Medulla oblongata (tissue), 1 donor: ENCODE measurements at regions not wholly inside any gene's neighbourhood (a gene's known extent, or its start where the extent isn't known, plus 50 kb on each side); places are given as distances from the start of the nearest gene placed in this dataset.

Experiments
- DNase-seq: peaks from one replicate; pipeline ENCODE4 v3.0.0-alpha.2; 2015; ENCODE audit errors: extremely low spot score

DNA sequence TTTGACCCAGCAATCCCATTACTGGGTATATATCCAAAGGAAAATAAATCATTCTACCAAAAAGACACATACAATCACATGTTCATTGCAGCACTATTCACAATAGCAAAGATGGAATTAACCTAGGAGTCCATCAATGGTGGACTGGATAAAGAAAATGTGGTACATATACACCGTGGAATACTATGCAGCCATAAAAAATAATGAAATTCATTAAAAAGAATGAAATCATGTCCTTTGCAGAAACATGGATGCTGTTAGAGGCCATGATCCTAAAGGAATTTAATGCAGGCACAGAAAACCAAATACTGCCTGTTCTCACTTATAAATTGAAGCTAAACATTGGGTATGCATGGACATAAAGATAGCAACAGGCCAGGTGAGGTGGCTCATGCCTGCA lies 61.9 kb upstream of the BMP6 start:
- no peak for DNase-seq

DNA sequence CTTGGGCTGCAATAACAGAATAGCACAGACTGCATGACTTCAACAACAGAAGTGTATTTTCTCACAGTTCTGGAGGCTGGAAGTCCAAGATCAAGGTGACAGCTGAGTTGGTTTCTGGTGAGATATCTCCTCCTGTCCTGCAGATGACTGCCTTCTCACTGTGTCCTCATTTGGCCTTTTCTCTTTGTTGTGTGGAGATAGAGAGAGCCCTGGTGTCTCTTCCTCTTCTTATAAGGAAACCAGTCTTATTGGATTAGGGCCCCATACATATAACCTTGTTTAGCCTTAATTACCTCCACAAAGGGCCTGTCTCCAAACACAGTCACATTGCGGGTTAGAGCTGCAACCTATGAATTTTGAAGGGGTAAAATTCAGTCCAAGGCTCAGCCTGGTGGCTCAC lies 57.0 kb upstream of the BMP6 start:
- DNase-seq, result no peak

DNA sequence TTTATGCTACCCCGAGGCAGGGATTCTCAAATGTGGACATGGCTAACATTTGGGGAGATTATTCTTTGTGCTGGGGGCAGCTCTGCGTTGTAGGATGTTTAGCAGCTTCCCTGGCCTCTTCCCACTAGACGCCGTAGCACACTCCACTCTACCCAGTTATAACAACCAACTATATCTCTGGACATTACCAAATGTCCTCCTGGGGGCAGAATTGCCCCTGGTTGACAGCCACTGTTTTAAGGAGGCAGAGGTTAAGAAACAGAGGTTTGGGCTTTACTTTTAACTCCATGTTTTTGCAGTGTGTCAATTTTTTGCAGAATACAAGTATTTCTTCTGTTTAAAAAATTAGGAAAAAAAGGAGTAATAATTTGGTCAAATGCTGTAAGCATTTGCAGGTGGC lies 56.2 kb upstream of the BMP6 start:
- DNase-seq, result no peak

DNA sequence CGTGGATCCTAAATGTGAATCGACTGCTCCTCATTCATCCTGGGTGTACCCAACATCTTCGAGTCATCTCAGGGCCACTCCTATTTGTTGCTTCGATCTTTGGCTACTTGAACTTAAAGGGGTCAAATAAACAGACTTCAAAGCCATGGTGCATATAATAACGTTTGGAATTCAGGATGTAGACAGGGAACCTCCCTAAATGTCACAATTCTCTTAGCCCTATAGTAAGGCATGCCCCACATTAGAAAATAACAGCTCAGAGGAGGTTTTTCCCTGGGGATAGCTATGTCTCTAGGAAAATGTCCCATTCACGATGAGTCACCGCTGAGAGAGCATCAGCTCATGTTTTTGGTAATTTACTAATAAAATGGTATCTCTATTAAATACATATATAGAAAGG lies 54.8 kb upstream of the BMP6 start:
- no peak for DNase-seq

DNA sequence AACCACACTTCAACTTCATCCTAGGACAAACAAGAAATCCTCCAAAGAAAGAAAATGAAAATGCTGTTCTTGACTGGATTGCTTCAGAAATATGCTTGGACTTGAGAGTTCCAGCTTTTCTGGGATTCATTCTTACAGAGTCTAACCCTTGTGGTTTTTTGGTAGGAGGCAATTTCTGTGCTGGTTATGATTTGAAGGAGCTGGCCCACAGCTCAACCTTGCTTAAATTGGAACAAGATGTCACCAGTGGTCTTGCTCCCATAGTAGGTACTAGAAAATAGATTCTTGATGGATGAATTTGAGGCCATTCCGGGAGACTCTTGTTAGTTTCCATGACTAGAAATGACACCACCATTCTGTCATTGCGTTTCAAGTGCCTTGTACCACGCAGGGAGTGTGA lies 54.3 kb upstream of the BMP6 start:
- DNase-seq, result no peak

DNA sequence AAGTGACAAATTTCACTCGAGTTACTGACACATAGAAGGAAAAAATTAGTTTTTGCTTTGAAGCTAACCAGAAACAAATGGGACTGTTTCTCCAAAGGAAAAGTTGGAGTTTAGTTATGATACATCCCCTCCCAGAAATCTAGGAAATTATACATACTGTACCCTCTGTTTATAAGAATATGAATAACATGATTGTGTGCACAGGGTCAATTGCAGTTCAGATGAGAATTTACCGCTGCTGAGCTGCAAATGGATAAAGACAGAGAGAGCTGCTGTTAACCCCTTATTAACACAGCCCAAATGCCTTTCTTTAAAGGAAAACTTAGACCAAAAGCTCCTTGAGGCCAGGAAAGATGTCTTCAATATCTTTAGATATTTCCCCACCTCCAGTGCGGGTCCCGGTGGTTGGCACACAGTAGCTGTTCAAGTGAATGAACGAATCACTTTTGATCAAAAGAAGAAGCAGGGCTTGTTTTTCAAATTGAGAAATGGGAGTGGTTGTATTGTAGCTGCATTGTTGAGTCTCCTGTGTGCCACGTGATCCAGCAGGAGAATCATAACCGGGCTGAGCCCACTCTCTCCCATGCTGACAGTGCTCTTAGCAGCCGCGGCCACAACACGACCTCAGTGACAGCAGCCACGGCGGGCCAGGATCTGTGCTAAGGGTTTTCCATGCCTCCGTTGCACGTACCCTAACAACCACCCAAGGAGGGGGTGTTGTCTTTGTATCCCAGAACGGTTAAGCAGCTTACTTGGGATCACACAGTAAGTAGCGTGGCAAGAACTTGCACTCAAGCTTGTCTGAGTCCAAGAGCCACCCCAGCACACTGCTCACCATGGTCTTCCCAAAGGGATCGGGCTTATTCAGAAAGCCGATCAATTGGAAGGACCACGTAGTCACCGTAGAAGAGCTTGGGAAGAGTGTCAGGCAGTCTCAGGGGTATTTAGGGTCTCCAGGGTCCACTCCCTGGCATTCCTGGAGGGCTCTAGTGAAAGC lies 53.5 kb upstream of the BMP6 start:
- no peak for DNase-seq

DNA sequence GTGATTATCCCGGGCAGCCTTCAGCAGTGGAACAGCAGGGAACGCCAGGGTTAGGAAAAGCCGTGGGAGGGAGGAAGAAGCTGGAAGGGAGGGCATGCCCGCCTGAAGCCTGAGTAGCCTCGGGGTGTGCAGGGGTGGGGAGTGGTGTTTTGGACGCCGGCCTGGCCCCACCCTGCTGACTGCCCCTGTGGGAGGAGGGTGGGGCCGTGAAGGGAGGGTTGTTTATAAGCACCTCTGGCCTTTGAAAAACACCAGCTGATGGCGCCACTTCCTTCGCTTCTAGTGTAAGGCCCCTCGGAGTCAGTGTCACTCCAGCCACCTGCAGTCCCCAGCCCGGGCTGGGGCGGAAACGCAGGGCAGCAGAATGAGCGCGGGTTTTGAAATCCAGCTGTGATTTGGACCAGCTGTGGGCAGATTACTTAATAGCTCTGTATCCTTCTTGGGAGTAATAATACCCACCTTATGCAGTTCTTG lies 52.8 kb upstream of the BMP6 start:
- no peak for DNase-seq

DNA sequence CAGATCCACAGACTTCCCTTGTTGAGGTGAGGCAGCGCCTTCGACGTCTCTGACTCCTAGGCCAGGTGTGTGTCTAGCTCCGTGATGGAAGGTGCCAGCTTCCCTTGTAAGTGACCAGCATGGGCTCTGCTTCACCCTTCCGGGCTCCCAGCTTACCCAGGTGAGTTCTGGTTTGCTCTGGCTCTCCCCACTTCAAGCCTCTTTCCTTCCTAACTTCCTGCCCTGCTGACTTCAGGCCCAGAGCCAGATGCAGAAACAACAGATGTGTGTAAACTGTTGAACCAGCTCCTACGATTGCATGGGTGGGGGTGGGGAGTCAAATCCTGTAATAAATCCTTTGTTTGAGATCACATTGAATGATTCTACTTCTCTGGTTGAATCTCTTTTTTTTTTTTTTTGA lies 51.6 kb upstream of the BMP6 start:
- peak; percentile 11 for DNase-seq

DNA sequence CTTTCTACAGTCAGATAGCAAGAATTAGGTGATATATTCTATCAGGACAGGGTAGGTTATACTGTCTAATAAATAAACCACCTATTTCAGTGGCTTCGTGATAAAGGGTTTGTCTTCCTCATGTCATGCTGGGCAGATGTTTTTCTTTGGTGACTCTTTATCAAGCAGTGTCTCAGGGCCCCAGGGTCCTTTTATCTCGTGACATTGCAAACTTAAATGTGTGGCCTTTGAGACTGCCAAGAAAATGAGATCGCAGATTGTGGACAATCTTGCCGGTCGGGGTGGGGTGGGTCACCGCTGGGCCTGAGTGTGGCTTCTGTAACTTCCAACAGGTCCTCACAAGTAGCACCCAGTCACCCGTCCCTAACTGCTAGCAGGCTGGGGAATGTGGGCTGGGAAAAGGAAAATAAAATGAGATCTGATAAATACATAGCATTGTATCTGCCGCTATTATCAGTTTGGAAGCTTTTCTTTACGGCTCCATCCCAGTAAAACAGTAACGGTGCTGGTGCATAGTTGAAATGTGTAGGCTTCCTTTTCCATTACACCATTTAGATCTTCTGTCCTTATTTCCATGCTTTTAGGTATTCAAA lies 50.5 kb upstream of the BMP6 start:
- DNase-seq, result no peak
